ENCODE measurements at regions not wholly inside any gene's neighbourhood (a gene's known extent, or its start where the extent isn't known, plus 50 kb on each side); places are given as distances from the start of the nearest gene placed in this dataset.

- DNase-seq (ENCODE audit: low read depth in 2 of 2) = no peak
These were observed 1266.8 kb upstream of the PCDH7 start for GRCh38 chr4:29453303-29453820.

- DNase-seq (ENCODE audit: low read depth in 2 of 2) = no peak
These were observed 1260.2 kb upstream of the PCDH7 start for GRCh38 chr4:29459926-29460325.

- DNase-seq (ENCODE audit: low read depth in 2 of 2) = no peak
These were observed 1253.0 kb upstream of the PCDH7 start for GRCh38 chr4:29467044-29467717.
